Spleen (tissue), 11 donors: ENCODE measurements at regions not wholly inside any gene's neighbourhood (a gene's known extent, or its start where the extent isn't known, plus 50 kb on each side); places are given as distances from the start of the nearest gene placed in this dataset.

Source experiments
- DNase-seq: peaks from one replicate; pipeline ENCODE4 v3.0.0-alpha.2; 2020
- H3K27ac ChIP-seq, 8 donors: fragments of 200-600 bp; sonication (generic) in 7 of 8; 1 replicate in 4 of 8; 2 replicates in 4 of 8; pipeline versions ENCODE4 v1.5.0 to v1.8.0; 2016 to 2021; ENCODE audit warnings: inconsistent platforms in 4 of 8, mild to moderate bottlenecking in 4 of 8, moderate library complexity in 1 of 8
- H3K27me3 ChIP-seq, 7 donors: fragments of 200-600 bp; sonication (generic) in 6 of 7; replicated peaks in 1 of 7; 1 replicate in 4 of 7; 2 replicates in 3 of 7; pipeline versions ENCODE4 v1.5.0 to v1.8.0; 2016 to 2021; ENCODE audit warnings: inconsistent platforms in 3 of 7, mild to moderate bottlenecking in 1 of 7
- H3K36me3 ChIP-seq, 6 donors: fragments of 200-600 bp; sonication (generic) in 5 of 6; 1 replicate in 4 of 6; 2 replicates in 2 of 6; pipeline versions ENCODE4 v1.5.0 to v1.8.0; 2016 to 2021; ENCODE audit warnings: inconsistent platforms in 2 of 6
- H3K4me1 ChIP-seq, 6 donors: fragments of 200-600 bp; sonication (generic) in 5 of 6; 1 replicate in 3 of 6; 2 replicates in 3 of 6; pipeline versions ENCODE4 v1.5.0 to v1.8.0; 2016 to 2021; ENCODE audit warnings: inconsistent platforms in 3 of 6
- H3K4me3 ChIP-seq, 8 donors: fragments of 200-600 bp; sonication (generic) in 7 of 8; 1 replicate in 4 of 8; 2 replicates in 4 of 8; pipeline versions ENCODE4 v1.5.0 to v1.8.0; 2016 to 2021; ENCODE audit warnings: inconsistent platforms in 4 of 8, mild to moderate bottlenecking in 4 of 8, moderate library complexity in 2 of 8
- H3K9me3 ChIP-seq, 8 donors: fragments of 200-600 bp; sonication (generic) in 7 of 8; 1 replicate in 4 of 8; 2 replicates in 4 of 8; pipeline versions ENCODE4 v1.5.0 to v1.8.0; 2016 to 2021; ENCODE audit warnings: inconsistent platforms in 4 of 8
- POLR2A ChIP-seq, 3 donors: fragments of 450-650 bp; IDR thresholded peaks; one replicate each; pipeline ENCODE4 v1.5.1; 2017; ENCODE audit warnings: antibody characterized with exemption in 3 of 3, mild to moderate bottlenecking in 1 of 3
- POLR2AphosphoS5 ChIP-seq, 3 donors: sonication (generic); formaldehyde crosslinking; IDR thresholded peaks; one replicate each; pipeline ENCODE4 v1.5.1; 2017; ENCODE audit warnings: antibody characterized with exemption in 3 of 3
- WGBS, 5 donors: extraction: QIAGEN DNeasy Blood & Tissue Kit in 3 of 5; methylation state at CpG; one replicate each; pipeline versions ENCODE4 v1.1.5 to v1.1.7; 2013 to 2018; 5-methylcytosine and 5-hydroxymethylcytosine counted together
- intact Hi-C: fragments of 100-400 bp; cut with DNase I; formaldehyde crosslinking; loops from one replicate; pipeline ENCODE4 v1.15.0; 2023; ENCODE audit warnings: low total_unique reads
- TF ChIP-seq, protein P1 (sequence below), 11 experiments: fragments of 200-600 bp in 7 of 11; fragments of 450-650 bp in 4 of 11; sonication (generic) in 4 of 11; IDR thresholded peaks in 8 of 11; conservative IDR thresholded peaks in 3 of 11; 1 replicate in 7 of 11; 2 replicates in 4 of 11; pipeline versions ENCODE4 v1.4.0 to v1.8.0; 2016 to 2021; ENCODE audit warnings: antibody characterized with exemption in 11 of 11, inconsistent platforms in 4 of 11, mild to moderate bottlenecking in 1 of 11
- donor health status: healthy with polysubstance abuse.
- donor health status: DM: no; HTN: no; CAD: no; lungs with moderate emphysema.
- donor health status: DM: no; HTN: no; CAD: no.
- donor health status: Bipolar disorder and iron deficiency.
- donor health status: healthy.
- donor health status: DM: no; HTN: no; CAD: no.
- donor health status: DM: yes; HTN: yes; CAD: no.

DNA sequence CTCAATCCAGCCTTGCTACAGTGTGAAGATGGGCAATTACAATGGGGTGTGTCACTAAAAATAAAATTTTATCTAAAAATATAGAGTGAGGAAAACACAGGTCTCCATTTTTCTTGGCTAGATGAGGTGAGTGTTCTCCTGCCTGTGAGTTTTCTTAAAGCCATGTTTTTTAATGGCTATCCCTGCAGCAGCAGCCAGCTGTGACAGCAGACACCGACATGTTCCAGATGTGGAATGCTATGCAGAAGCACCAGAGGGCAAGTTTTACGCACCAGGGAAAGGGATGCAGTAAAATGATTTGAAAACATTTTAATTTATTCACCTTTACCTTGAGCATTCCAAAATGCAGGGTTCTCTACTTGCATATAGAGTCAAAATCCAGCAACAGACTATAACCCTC is 577.0 kb upstream of the STXBP6 start:
- Histone ChIP-seq H3K4me3 (no peak overlapping the region), H3K9me3 (no peaks in the 10 kb centered on the region), H3K36me3 (no peaks in the 10 kb centered on the region), H3K27me3 (no peaks in the 10 kb centered on the region), H3K27ac (no peak overlapping the region), H3K4me1 (no peaks in the 10 kb centered on the region)
- WGBS, 5 donors, result 66 to 76% (median 75%) methylated on average over 2 of the region's 2 CpGs
- DNase-seq, result no peak
- TF ChIP-seq POLR2A (IDR thresholded peaks at IDR 0.05), result no peak
- TF ChIP-seq POLR2AphosphoS5 (IDR thresholded peaks at IDR 0.05), result no peak
- TF ChIP-seq, protein P1, sequence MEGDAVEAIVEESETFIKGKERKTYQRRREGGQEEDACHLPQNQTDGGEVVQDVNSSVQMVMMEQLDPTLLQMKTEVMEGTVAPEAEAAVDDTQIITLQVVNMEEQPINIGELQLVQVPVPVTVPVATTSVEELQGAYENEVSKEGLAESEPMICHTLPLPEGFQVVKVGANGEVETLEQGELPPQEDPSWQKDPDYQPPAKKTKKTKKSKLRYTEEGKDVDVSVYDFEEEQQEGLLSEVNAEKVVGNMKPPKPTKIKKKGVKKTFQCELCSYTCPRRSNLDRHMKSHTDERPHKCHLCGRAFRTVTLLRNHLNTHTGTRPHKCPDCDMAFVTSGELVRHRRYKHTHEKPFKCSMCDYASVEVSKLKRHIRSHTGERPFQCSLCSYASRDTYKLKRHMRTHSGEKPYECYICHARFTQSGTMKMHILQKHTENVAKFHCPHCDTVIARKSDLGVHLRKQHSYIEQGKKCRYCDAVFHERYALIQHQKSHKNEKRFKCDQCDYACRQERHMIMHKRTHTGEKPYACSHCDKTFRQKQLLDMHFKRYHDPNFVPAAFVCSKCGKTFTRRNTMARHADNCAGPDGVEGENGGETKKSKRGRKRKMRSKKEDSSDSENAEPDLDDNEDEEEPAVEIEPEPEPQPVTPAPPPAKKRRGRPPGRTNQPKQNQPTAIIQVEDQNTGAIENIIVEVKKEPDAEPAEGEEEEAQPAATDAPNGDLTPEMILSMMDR (IDR thresholded peaks at IDR 0.05 in 8 of 11, conservative IDR thresholded peaks at IDR 0.05 in 3 of 11), result no peak
- intact Hi-C loops, result no loop called here

DNA sequence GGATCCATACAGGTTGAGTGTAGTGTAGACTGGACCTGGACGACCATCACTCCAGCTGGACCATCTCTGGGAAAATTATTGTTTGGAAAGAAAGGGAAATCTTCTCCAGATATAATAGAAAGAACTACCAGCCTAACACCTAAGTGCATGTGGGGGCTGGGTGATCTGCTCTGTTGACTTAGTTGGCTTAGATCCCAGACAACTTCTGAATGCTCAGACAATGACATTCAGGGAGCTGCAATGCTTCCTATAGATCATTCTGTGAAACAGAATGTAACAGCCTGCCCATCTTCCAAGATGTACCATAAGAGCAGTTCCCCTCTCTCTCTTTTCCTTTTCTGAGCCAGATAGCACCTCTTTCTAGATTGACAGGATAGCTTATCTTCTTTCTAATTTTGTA is 572.8 kb upstream of the STXBP6 start:
- WGBS, 5 donors, result 21 to 56% (median 44%) methylated on average over 1 of the region's 1 CpG
- intact Hi-C loops, result no loop called here
- H3K27me3 ChIP-seq, result no peaks in the 10 kb centered on the region
- no peaks in the 10 kb centered on the region for H3K4me1 ChIP-seq
- no peak overlapping the region for H3K4me3 ChIP-seq
- TF ChIP-seq POLR2A (IDR thresholded peaks at IDR 0.05) (no peak), POLR2AphosphoS5 (IDR thresholded peaks at IDR 0.05) (no peak)
- TF ChIP-seq, protein P1 (IDR thresholded peaks at IDR 0.05 in 8 of 11, conservative IDR thresholded peaks at IDR 0.05 in 3 of 11), result no peak
- no peak for DNase-seq
- no peaks in the 10 kb centered on the region for H3K36me3 ChIP-seq
- H3K9me3 ChIP-seq, result peaks cover 0 to 19% (median 11%) of the 10 kb centered on the region in 8 donors
- H3K27ac ChIP-seq, result no peak overlapping the region

DNA sequence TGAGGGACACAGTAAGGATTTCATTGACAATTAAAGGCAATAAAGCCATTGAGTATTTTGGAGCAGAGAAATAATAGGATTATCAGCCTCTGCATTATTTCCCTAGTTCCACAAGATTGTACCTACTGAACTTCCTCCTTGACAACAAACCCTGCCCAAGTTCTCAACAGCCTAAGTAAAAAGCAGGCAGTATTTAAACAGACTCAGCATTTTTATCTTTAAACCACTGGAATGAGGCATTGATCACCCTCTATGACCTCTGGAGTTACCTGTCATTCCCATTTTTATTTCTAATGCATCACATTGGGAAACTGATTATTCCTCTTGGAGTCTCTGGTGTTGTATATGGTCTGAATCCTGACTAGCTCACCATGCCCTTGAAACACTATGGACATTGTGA is 570.6 kb upstream of the STXBP6 start:
- peaks cover 0 to 41% (median 32%) of the 10 kb centered on the region in 8 donors for H3K9me3 ChIP-seq
- no peaks in the 10 kb centered on the region for H3K36me3 ChIP-seq
- no peaks in the 10 kb centered on the region for H3K27me3 ChIP-seq
- no peak overlapping the region for H3K4me3 ChIP-seq
- H3K4me1 ChIP-seq, result no peaks in the 10 kb centered on the region
- intact Hi-C loops, result no loop called here
- no peak for DNase-seq
- H3K27ac ChIP-seq, result no peak overlapping the region
- TF ChIP-seq, protein P1 (IDR thresholded peaks at IDR 0.05 in 8 of 11, conservative IDR thresholded peaks at IDR 0.05 in 3 of 11), result no peak
- TF ChIP-seq POLR2AphosphoS5 (IDR thresholded peaks at IDR 0.05), result no peak
- TF ChIP-seq POLR2A (IDR thresholded peaks at IDR 0.05), result no peak

DNA sequence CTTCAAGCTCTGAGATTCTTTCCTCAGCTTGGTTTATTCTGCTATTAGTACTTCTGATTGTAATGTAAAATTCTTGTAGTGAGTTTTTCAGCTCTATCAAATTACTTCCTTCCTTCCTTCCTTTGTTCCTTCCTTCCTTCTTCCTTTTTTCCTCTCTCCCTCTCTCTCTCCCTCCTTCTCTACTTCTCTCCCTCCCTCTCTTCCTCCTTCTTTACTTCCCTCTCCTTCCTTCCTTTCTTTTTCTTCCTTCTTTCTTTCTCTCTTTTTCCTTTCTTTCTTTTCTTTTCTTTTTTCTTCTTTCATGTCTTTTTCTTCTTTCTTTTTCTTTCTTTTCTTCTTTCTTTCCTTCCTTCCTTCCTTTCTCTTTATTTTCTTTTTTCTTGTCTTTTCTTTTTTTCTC is 565.2 kb upstream of the STXBP6 start:
- TF ChIP-seq POLR2A (IDR thresholded peaks at IDR 0.05) (no peak), POLR2AphosphoS5 (IDR thresholded peaks at IDR 0.05) (no peak)
- TF ChIP-seq, protein P1 (IDR thresholded peaks at IDR 0.05 in 8 of 11, conservative IDR thresholded peaks at IDR 0.05 in 3 of 11), result no peak
- DNase-seq, result no peak
- no peaks in the 10 kb centered on the region for H3K36me3 ChIP-seq

More for the DNA sequence above, 565.2 kb upstream of the STXBP6 start:
- H3K4me1 ChIP-seq, result no peaks in the 10 kb centered on the region
- intact Hi-C loops, result no loop called here
- H3K4me3 ChIP-seq, result no peak overlapping the region
- H3K27me3 ChIP-seq, result no peaks in the 10 kb centered on the region
- H3K9me3 ChIP-seq, result peaks cover 0 to 59% (median 48%) of the 10 kb centered on the region in 8 donors
- no peak overlapping the region for H3K27ac ChIP-seq
